NCI-H187 (cell line): ENCODE measurements at regions not wholly inside any gene's neighbourhood (a gene's known extent, or its start where the extent isn't known, plus 50 kb on each side); places are given as distances from the start of the nearest gene placed in this dataset.
"Not testable (repeated sequence)": the region's sequence is repeated elsewhere in the genome, so short reads cannot be mapped to it uniquely, and the experiment has no call there.

ENCODE experiments used
- DNase-seq, 2 experiments: peaks; one replicate each; lab custom pipeline; 2025; lab: John Stamatoyannopoulos, UW

- DNase-seq: no peak
Measured at GRCh38 chr4:173699841-173700475, 169.9 kb upstream of the HAND2 start.

- DNase-seq: no peak
Measured at GRCh38 chr4:173698557-173699262, 168.7 kb upstream of the HAND2 start.

GRCh38 chr4:173697840-173698239 lies 167.8 kb upstream of the HAND2 start:
- DNase-seq: no peak

GRCh38 chr4:173696551-173696950 lies 166.5 kb upstream of the HAND2 start:
- DNase-seq: no peak

GRCh38 chr4:173696011-173696410 lies 166.0 kb upstream of the HAND2 start:
- no peak for DNase-seq

- no peak for DNase-seq
Measured at GRCh38 chr4:173685831-173686210, 155.8 kb upstream of the HAND2 start.

GRCh38 chr4:173685165-173685830 lies 155.3 kb upstream of the HAND2 start:
- no peak for DNase-seq

- no peak for DNase-seq
Measured at GRCh38 chr4:173684223-173684622, 154.2 kb upstream of the HAND2 start.

- no peak for DNase-seq
Measured at GRCh38 chr4:173682609-173683008, 152.6 kb upstream of the HAND2 start.

GRCh38 chr4:173680278-173680677 lies 150.2 kb upstream of the HAND2 start:
- no peak for DNase-seq

GRCh38 chr4:173675446-173675845 lies 145.4 kb upstream of the HAND2 start:
- no peak for DNase-seq

GRCh38 chr4:173669460-173670179 lies 139.6 kb upstream of the HAND2 start:
- no peak for DNase-seq

GRCh38 chr4:173661001-173661400 lies 131.0 kb upstream of the HAND2 start:
- no peak for DNase-seq

GRCh38 chr4:173656898-173657297 lies 126.9 kb upstream of the HAND2 start:
- no peak for DNase-seq

GRCh38 chr4:173652283-173652931 lies 122.4 kb upstream of the HAND2 start:
- no peak for DNase-seq

GRCh38 chr4:173651651-173652282 lies 121.7 kb upstream of the HAND2 start:
- no peak for DNase-seq

GRCh38 chr4:173647902-173648301 lies 117.9 kb upstream of the HAND2 start:
- DNase-seq: no peak

GRCh38 chr4:173642509-173642908 lies 112.5 kb upstream of the HAND2 start:
- no peak for DNase-seq

GRCh38 chr4:173635395-173635794 lies 105.4 kb upstream of the HAND2 start:
- no peak for DNase-seq

GRCh38 chr4:173626277-173626676 lies 96.2 kb upstream of the HAND2 start:
- no peak for DNase-seq

- DNase-seq: not testable (repeated sequence)
Measured at GRCh38 chr4:173618648-173619047, 88.6 kb upstream of the HAND2 start.

GRCh38 chr4:173609158-173609557 lies 79.1 kb upstream of the HAND2 start:
- DNase-seq: no peak
